Neuronal stem cell (in vitro differentiated cells): ENCODE measurements at regions not wholly inside any gene's neighbourhood (a gene's known extent, or its start where the extent isn't known, plus 50 kb on each side); places are given as distances from the start of the nearest gene placed in this dataset.

Source experiments
- DNase-seq: peaks from one replicate; pipeline ENCODE4 v3.0.0-alpha.2; 2013; ENCODE audit warnings: low spot score
- H2AFZ ChIP-seq: one replicate; pipeline ENCODE4 v1.6.1; 2013; ENCODE audit warnings: mild to moderate bottlenecking, low read length, inconsistent platforms
- H2AK5ac ChIP-seq: 2 replicates; pipeline ENCODE4 v1.6.1; 2013; ENCODE audit warnings: low read depth, mild to moderate bottlenecking, inconsistent platforms, low read length, moderate library complexity, mixed read lengths
- H2BK120ac ChIP-seq: 2 replicates; pipeline ENCODE4 v1.6.1; 2013; ENCODE audit warnings: low read depth, mild to moderate bottlenecking, inconsistent platforms, low read length, moderate library complexity, mixed read lengths
- H2BK12ac ChIP-seq: one replicate; pipeline ENCODE4 v1.6.1; 2013; ENCODE audit warnings: low read length, inconsistent platforms
- H2BK15ac ChIP-seq: 2 replicates; pipeline ENCODE4 v1.6.1; 2013; ENCODE audit warnings: mild to moderate bottlenecking, low read length, inconsistent platforms, mixed read lengths
- H2BK5ac ChIP-seq: one replicate; pipeline ENCODE4 v1.6.1; 2013; ENCODE audit warnings: inconsistent platforms, mild to moderate bottlenecking, low read length, moderate library complexity
- H3K14ac ChIP-seq: one replicate; pipeline ENCODE4 v1.6.1; 2013; ENCODE audit warnings: low read length, inconsistent platforms
- H3K18ac ChIP-seq: 2 replicates; pipeline ENCODE4 v1.6.1; 2013; ENCODE audit warnings: low read length, inconsistent platforms
- H3K23ac ChIP-seq: 2 replicates; pipeline ENCODE4 v1.6.1; 2013; ENCODE audit warnings: low read depth, mild to moderate bottlenecking, mixed read lengths, low read length, inconsistent platforms; ENCODE audit not compliant: poor library complexity
- H3K27ac ChIP-seq: replicated peaks from 3 replicates; pipeline ENCODE4 v1.5.1; 2013; ENCODE audit warnings: low read length, inconsistent platforms
- H3K27me3 ChIP-seq, 3 experiments: 2 replicates each; pipeline ENCODE4 v1.6.1; 2013; ENCODE audit warnings: low read length in 3 of 3, mild to moderate bottlenecking in 2 of 3, inconsistent platforms in 1 of 3, low read depth in 1 of 3, mixed read lengths in 1 of 3, moderate library complexity in 1 of 3; ENCODE audit not compliant: control insufficient read depth in 3 of 3, insufficient read depth in 3 of 3
- H3K36me3 ChIP-seq, 2 donors: replicated peaks in 1 of 2; 2 replicates each; pipeline ENCODE4 v1.6.1; 2013; ENCODE audit warnings: low read length in 2 of 2; ENCODE audit not compliant: control insufficient read depth in 2 of 2, insufficient read depth in 2 of 2
- H3K4ac ChIP-seq: 2 replicates; pipeline ENCODE4 v1.6.1; 2013; ENCODE audit warnings: inconsistent platforms, mild to moderate bottlenecking, low read length, moderate library complexity
- H3K4me1 ChIP-seq, 2 donors: 1 replicate in 1 of 2; 2 replicates in 1 of 2; pipeline ENCODE4 v1.6.1; 2013; ENCODE audit warnings: low read length in 2 of 2, low read depth in 1 of 2; ENCODE audit not compliant: control insufficient read depth in 2 of 2, insufficient read depth in 1 of 2
- H3K4me2 ChIP-seq: one replicate; pipeline ENCODE4 v1.6.1; 2013; ENCODE audit warnings: mild to moderate bottlenecking, low read length, inconsistent platforms; ENCODE audit not compliant: insufficient read depth, poor library complexity, severe bottlenecking
- H3K4me3 ChIP-seq, 2 donors: 2 replicates each; pipeline ENCODE4 v1.5.1; 2013; ENCODE audit warnings: low read length in 2 of 2, mild to moderate bottlenecking in 2 of 2, inconsistent platforms in 1 of 2, moderate library complexity in 1 of 2
- H3K79me1 ChIP-seq: one replicate; pipeline ENCODE4 v1.6.1; 2013; ENCODE audit warnings: low read depth, mild to moderate bottlenecking, inconsistent platforms, low read length, moderate library complexity
- H3K9ac ChIP-seq: one replicate; pipeline ENCODE4 v1.6.1; 2013; ENCODE audit warnings: mild to moderate bottlenecking, low read depth, low read length, inconsistent platforms; ENCODE audit not compliant: poor library complexity
- H3K9me3 ChIP-seq, 2 donors: replicated peaks in 1 of 2; 2 replicates each; pipeline versions ENCODE3 to v1.6.1; 2013; ENCODE audit warnings: low read length in 2 of 2, mild to moderate bottlenecking in 2 of 2, inconsistent platforms in 1 of 2, low read depth in 1 of 2, mixed read lengths in 1 of 2, moderate library complexity in 1 of 2; ENCODE audit not compliant: control insufficient read depth in 2 of 2, insufficient read depth in 1 of 2
- H4K8ac ChIP-seq: one replicate; pipeline ENCODE4 v1.6.1; 2013; ENCODE audit warnings: low read depth, mild to moderate bottlenecking, inconsistent platforms, low read length, moderate library complexity
- H4K91ac ChIP-seq: one replicate; pipeline ENCODE4 v1.6.1; 2013; ENCODE audit warnings: low read length, low read depth, mild to moderate bottlenecking, inconsistent platforms; ENCODE audit not compliant: poor library complexity
- WGBS, 2 donors: extraction: QIAGEN DNeasy Blood & Tissue Kit; methylation state at CpG; one replicate each; pipeline ENCODE4 v1.1.7; 2013; ENCODE audit warnings: missing lambda C conversion rate in 2 of 2, mixed read lengths in 1 of 2; ENCODE audit not compliant: insufficient read length in 2 of 2, insufficient replicate concordance in 1 of 2; ENCODE audit errors: extremely low coverage in 2 of 2; 5-methylcytosine and 5-hydroxymethylcytosine counted together

GRCh38 chr12:89895591-89895990 is 187.0 kb upstream of the ATP2B1 start:
- Histone ChIP-seq H3K4me3 (no peak overlapping the region), H3K9ac (no peak overlapping the region), H3K4me1 (peaks cover 4 to 5% of the 10 kb centered on the region in 2 donors), H3K27ac (no peak overlapping the region), H2BK12ac (no peak overlapping the region), H2AK5ac (no peak overlapping the region), H3K9me3 (peaks cover 0 to 2% of the 10 kb centered on the region in 2 donors), H2AFZ (no peak overlapping the region), H3K14ac (no peak overlapping the region), H3K18ac (no peak overlapping the region), H2BK5ac (no peak overlapping the region), H3K27me3 (no peaks in the 10 kb centered on the region), H2BK120ac (no peak overlapping the region), H3K4me2 (no peak overlapping the region), H3K36me3 (no peaks in the 10 kb centered on the region), H3K79me1 (no peaks in the 10 kb centered on the region), H4K8ac (no peak overlapping the region), H4K91ac (no peak overlapping the region), H3K23ac (no peak overlapping the region), H3K4ac (no peak overlapping the region), H2BK15ac (no peak overlapping the region)
- WGBS, 2 donors, result no CpG with 5 or more reads among the region's 2 CpGs
- DNase-seq, result no peak

- H3K4me1 ChIP-seq, result peaks cover 4 to 5% of the 10 kb centered on the region in 2 donors
- H3K14ac ChIP-seq, result no peak overlapping the region
- H2BK5ac ChIP-seq, result no peak overlapping the region
- H2AK5ac ChIP-seq, result no peak overlapping the region
- no peak overlapping the region for H4K91ac ChIP-seq
- no peak overlapping the region for H3K4ac ChIP-seq
- no peak overlapping the region for H2BK15ac ChIP-seq
- H3K9ac ChIP-seq, result no peak overlapping the region
- no peak overlapping the region for H3K23ac ChIP-seq
- no peak overlapping the region for H3K4me2 ChIP-seq
- H3K36me3 ChIP-seq, result no peaks in the 10 kb centered on the region
- no peaks in the 10 kb centered on the region for H3K79me1 ChIP-seq
- H3K18ac ChIP-seq, result no peak overlapping the region
- H3K4me3 ChIP-seq, result no peak overlapping the region
- H3K27me3 ChIP-seq, result no peaks in the 10 kb centered on the region
- WGBS, 2 donors, result no CpG with 5 or more reads among the region's 5 CpGs
- no peak overlapping the region for H4K8ac ChIP-seq
- peaks cover 0 to 2% of the 10 kb centered on the region in 2 donors for H3K9me3 ChIP-seq
- DNase-seq, result no peak
- no peak overlapping the region for H2BK120ac ChIP-seq
- H2BK12ac ChIP-seq, result no peak overlapping the region
- no peak overlapping the region for H2AFZ ChIP-seq
- H3K27ac ChIP-seq, result no peak overlapping the region
Observed at GRCh38 chr12:89895101-89895500, 186.5 kb upstream of the ATP2B1 start.

GRCh38 chr12:89893972-89894706 is 185.5 kb upstream of the ATP2B1 start:
- Histone ChIP-seq H3K4me2 (no peak overlapping the region), H3K36me3 (no peaks in the 10 kb centered on the region), H3K23ac (no peak overlapping the region), H3K4me1 (peaks cover under 1 to 1% of the 10 kb centered on the region in 2 donors), H4K8ac (no peak overlapping the region), H3K79me1 (no peaks in the 10 kb centered on the region), H3K9ac (no peak overlapping the region), H3K27ac (no peak overlapping the region), H2AFZ (no peak overlapping the region), H3K14ac (no peak overlapping the region), H4K91ac (no peak overlapping the region), H2BK120ac (no peak overlapping the region), H3K4ac (no peak overlapping the region), H3K18ac (no peak overlapping the region), H3K27me3 (no peaks in the 10 kb centered on the region), H3K9me3 (peaks cover 0 to 2% of the 10 kb centered on the region in 2 donors), H2BK5ac (no peak overlapping the region), H2AK5ac (no peak overlapping the region), H2BK12ac (no peak overlapping the region), H2BK15ac (no peak overlapping the region), H3K4me3 (no peak overlapping the region)
- WGBS, 2 donors, result no CpG with 5 or more reads among the region's 1 CpG
- DNase-seq, result no peak

DNA sequence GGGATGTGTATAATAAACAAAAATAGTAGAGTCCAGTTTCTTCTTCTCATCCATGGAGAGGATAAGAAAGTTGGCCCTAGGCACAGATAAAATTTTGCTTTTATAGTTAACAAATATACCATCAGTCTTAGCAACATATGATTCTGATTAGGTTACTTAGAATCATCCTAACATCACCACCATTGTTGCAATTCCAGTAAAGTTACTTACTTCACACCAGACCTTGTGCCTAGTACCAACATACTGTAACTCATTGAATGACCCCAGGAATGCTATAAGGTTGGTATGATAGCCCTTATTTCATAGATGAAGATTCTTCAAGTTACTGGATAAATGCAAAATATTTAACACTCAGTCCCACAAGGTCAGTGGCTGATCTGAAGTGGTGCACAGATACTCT is 183.8 kb upstream of the ATP2B1 start:
- H3K36me3 ChIP-seq, result no peaks in the 10 kb centered on the region
- H3K14ac ChIP-seq, result no peak overlapping the region
- H4K8ac ChIP-seq, result no peak overlapping the region
- H3K4me3 ChIP-seq, result no peak overlapping the region
- H4K91ac ChIP-seq, result no peak overlapping the region
- no peak overlapping the region for H3K27ac ChIP-seq
- H2BK12ac ChIP-seq, result no peak overlapping the region
- H3K9ac ChIP-seq, result no peak overlapping the region
- H2BK15ac ChIP-seq, result no peak overlapping the region
- H3K23ac ChIP-seq, result no peak overlapping the region
- H3K27me3 ChIP-seq, result no peaks in the 10 kb centered on the region
- no peak overlapping the region for H2BK120ac ChIP-seq
- peaks cover 0 to 2% of the 10 kb centered on the region in 2 donors for H3K9me3 ChIP-seq
- H2AK5ac ChIP-seq, result no peak overlapping the region
- no peak overlapping the region for H2BK5ac ChIP-seq
- H2AFZ ChIP-seq, result no peak overlapping the region
- no peak overlapping the region for H3K18ac ChIP-seq
- no peak overlapping the region for H3K4me2 ChIP-seq
- no peaks in the 10 kb centered on the region for H3K79me1 ChIP-seq
- DNase-seq, result no peak
- H3K4me1 ChIP-seq, result no peaks in the 10 kb centered on the region
- no peak overlapping the region for H3K4ac ChIP-seq
